ENCODE measurements at regions not wholly inside any gene's neighbourhood (a gene's known extent, or its start where the extent isn't known, plus 50 kb on each side); places are given as distances from the start of the nearest gene placed in this dataset.

DNA sequence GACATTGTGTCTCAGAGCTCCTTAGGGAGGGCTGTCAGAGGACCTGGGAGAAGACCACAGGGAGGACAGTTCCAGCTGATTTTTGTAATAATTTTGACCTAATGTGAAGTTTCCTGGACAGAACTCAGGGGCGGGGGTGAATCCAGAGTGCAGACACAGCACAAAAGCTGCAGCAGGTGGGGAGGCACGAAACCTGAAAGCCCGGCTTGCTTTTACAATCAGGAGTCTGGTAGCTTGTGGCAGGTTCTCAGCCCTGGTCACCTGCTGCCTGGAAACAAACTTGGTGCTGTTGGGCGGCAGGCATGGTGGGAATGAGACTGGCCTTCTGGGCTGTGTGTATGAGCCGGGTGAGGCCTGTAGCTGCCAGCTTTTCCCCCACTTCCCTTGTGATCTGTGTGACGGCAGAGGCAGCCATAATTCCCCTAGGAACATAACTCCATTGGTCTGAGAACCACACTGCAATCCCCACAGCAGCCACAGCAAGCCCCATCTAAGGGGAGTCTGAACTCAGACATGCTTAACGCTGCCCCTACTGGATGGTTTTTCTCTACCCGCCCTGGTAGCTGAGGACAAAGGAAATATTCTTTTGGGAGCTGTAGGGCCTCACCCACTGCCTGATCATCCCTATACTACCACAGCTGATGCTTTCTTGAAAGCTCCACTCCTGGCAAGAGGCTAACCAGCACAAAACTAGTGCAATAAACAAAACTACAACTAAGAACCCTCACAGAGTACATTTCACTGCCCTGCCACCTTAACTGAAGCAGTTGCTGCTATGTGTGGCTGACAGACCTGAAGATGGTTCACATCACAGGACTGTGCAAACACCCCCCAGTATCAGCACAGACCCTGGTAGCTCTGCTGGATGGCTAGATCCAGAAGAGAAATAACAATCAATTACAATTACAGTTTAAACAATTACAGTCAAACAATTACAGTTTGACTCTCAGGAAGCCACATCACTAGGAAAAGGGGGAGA, 1055.1 kb upstream of the GJE1 start:
- Histone ChIP-seq H3K27me3 (no peaks in the 10 kb centered on the region), H2AFZ (no peak overlapping the region), H3K9me3 (ENCODE audit: low read depth) (no peaks in the 10 kb centered on the region), H3K4me3 (no peak overlapping the region), H3K27ac (no peak overlapping the region), H4K20me1 (ENCODE audit: insufficient read depth, poor library complexity, severe bottlenecking) (no peaks in the 10 kb centered on the region), H3K4me2 (no peak overlapping the region), H3K79me2 (no peaks in the 10 kb centered on the region), H3K36me3 (replicated peaks; ENCODE audit: insufficient read depth, low read depth) (no peaks in the 10 kb centered on the region), H3K4me1 (ENCODE audit: insufficient read depth) (no peaks in the 10 kb centered on the region), H3K9me2 (replicated peaks; ENCODE audit: insufficient read depth) (no peaks in the 10 kb centered on the region)
- DNase-seq (ENCODE audit: low spot score) = peak; percentile 17
- 87% methylated on average over 8 of the region's 8 CpGs for WGBS (ENCODE audit: low lambda C conversion rate, missing lambda C conversion rate)
- TF ChIP-seq CTCF (IDR thresholded peaks at IDR 0.05; ENCODE audit: poor library complexity) (peak; percentile 18), EZH2phosphoT487 (IDR thresholded peaks at IDR 0.05; ENCODE audit: low read depth, severe bottlenecking, unreplicated experiment) (no peak), EZH2 (IDR thresholded peaks at IDR 0.05; ENCODE audit: borderline replicate concordance) (no peak)

DNA sequence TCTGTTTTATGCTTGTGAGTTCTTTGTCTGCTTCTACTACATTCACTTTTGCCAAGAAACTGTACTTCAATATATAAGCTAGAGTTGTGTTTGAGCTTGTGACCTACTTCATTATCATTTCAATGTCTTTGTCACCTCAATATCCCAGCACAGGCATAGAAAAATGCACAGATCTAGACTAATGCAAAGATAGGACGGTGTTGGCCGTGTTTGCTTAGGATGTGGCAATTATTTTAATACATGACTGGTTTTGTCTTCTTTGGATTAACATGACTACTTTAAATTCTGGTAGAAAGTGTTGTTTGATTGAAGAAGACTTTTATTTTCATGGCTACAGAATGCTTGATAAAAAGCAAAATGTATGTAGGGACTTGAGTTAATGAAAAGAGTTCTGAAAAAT, 1075.0 kb upstream of the GJE1 start:
- Histone ChIP-seq H3K36me3 (replicated peaks; ENCODE audit: insufficient read depth, low read depth) (no peaks in the 10 kb centered on the region), H3K79me2 (no peaks in the 10 kb centered on the region), H3K27me3 (no peaks in the 10 kb centered on the region), H3K4me3 (no peak overlapping the region), H3K4me2 (no peak overlapping the region), H3K27ac (no peak overlapping the region), H2AFZ (no peak overlapping the region), H3K9me2 (replicated peaks; ENCODE audit: insufficient read depth) (no peaks in the 10 kb centered on the region), H3K9me3 (ENCODE audit: low read depth) (no peaks in the 10 kb centered on the region), H4K20me1 (ENCODE audit: insufficient read depth, poor library complexity, severe bottlenecking) (no peaks in the 10 kb centered on the region), H3K4me1 (ENCODE audit: insufficient read depth) (no peaks in the 10 kb centered on the region)
- no peak for TF ChIP-seq EZH2phosphoT487 (IDR thresholded peaks at IDR 0.05; ENCODE audit: low read depth, severe bottlenecking, unreplicated experiment)
- 79% methylated on average over 2 of the region's 2 CpGs for WGBS (ENCODE audit: low lambda C conversion rate, missing lambda C conversion rate)
- DNase-seq (ENCODE audit: low spot score) = no peak

DNA sequence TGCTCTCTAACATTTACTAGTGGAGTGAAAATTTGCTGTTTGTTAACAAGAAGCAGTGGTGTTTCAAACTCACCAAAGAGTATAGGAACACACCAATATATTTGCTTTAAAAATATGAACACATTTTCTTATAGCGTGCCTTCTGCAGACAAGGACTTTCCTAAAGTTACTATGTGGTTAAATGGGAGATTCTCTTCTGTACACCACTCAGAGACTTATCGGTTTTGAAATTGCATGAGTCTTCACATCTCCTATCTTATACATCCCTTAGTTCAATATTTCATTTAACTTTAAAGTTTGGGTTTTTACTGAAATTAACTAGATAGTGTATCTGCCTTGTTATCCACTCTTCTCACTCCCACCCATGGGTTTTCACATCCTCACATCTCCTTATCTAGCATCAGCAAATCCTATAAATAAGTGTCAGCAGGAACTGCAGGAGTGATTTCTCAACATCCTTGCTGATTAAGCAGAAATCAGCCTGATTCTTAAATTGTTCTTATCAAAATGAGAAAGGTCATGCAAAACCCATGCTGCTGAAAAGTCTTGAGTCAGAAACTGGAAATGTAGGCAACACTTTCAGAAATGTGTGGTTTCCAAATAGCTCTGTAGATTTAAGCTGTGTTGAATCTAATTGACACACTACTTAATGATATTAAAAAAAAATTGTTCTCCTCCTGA, 1075.6 kb upstream of the GJE1 start:
- Histone ChIP-seq H3K9me3 (ENCODE audit: low read depth) (no peaks in the 10 kb centered on the region), H3K27me3 (no peaks in the 10 kb centered on the region), H3K9me2 (replicated peaks; ENCODE audit: insufficient read depth) (no peaks in the 10 kb centered on the region), H3K4me3 (no peak overlapping the region), H4K20me1 (ENCODE audit: insufficient read depth, poor library complexity, severe bottlenecking) (no peaks in the 10 kb centered on the region), H3K79me2 (no peaks in the 10 kb centered on the region), H3K4me1 (ENCODE audit: insufficient read depth) (no peaks in the 10 kb centered on the region), H3K36me3 (replicated peaks; ENCODE audit: insufficient read depth, low read depth) (no peaks in the 10 kb centered on the region), H3K27ac (no peak overlapping the region), H3K4me2 (no peak overlapping the region), H2AFZ (no peak overlapping the region)
- no peak for DNase-seq (ENCODE audit: low spot score)
- 67% methylated on average over 2 of the region's 2 CpGs for WGBS (ENCODE audit: low lambda C conversion rate, missing lambda C conversion rate)
- TF ChIP-seq EZH2phosphoT487 (IDR thresholded peaks at IDR 0.05; ENCODE audit: low read depth, severe bottlenecking, unreplicated experiment) (no peak), EZH2 (IDR thresholded peaks at IDR 0.05; ENCODE audit: borderline replicate concordance) (no peak), CTCF (IDR thresholded peaks at IDR 0.05; ENCODE audit: poor library complexity) (no peak)

GRCh38 chr6:141050471-141050870, 1082.3 kb upstream of the GJE1 start:
- TF ChIP-seq CTCF (IDR thresholded peaks at IDR 0.05; ENCODE audit: poor library complexity) (no peak), EZH2 (IDR thresholded peaks at IDR 0.05; ENCODE audit: borderline replicate concordance) (no peak), EZH2phosphoT487 (IDR thresholded peaks at IDR 0.05; ENCODE audit: low read depth, severe bottlenecking, unreplicated experiment) (no peak)
- H3K4me1 ChIP-seq (ENCODE audit: insufficient read depth) = no peaks in the 10 kb centered on the region
- no peak overlapping the region for H2AFZ ChIP-seq
- no peaks in the 10 kb centered on the region for H3K9me2 ChIP-seq (replicated peaks; ENCODE audit: insufficient read depth)
- no peak overlapping the region for H3K27ac ChIP-seq
- no peaks in the 10 kb centered on the region for H3K27me3 ChIP-seq
- DNase-seq (ENCODE audit: low spot score) = no peak
- no peak overlapping the region for H3K4me2 ChIP-seq
- WGBS (ENCODE audit: low lambda C conversion rate, missing lambda C conversion rate) = 52% methylated on average over 1 of the region's 1 CpG
- no peaks in the 10 kb centered on the region for H3K79me2 ChIP-seq
- no peaks in the 10 kb centered on the region for H4K20me1 ChIP-seq (ENCODE audit: insufficient read depth, poor library complexity, severe bottlenecking)
- H3K36me3 ChIP-seq (replicated peaks; ENCODE audit: insufficient read depth, low read depth) = no peaks in the 10 kb centered on the region
- peaks cover 4% of the 10 kb centered on the region for H3K9me3 ChIP-seq (ENCODE audit: low read depth)
- H3K4me3 ChIP-seq = no peak overlapping the region

Data from hepatocyte (in vitro differentiated cells).